ENCODE measurements at regions not wholly inside any gene's neighbourhood (a gene's known extent, or its start where the extent isn't known, plus 50 kb on each side); places are given as distances from the start of the nearest gene placed in this dataset.

DNA sequence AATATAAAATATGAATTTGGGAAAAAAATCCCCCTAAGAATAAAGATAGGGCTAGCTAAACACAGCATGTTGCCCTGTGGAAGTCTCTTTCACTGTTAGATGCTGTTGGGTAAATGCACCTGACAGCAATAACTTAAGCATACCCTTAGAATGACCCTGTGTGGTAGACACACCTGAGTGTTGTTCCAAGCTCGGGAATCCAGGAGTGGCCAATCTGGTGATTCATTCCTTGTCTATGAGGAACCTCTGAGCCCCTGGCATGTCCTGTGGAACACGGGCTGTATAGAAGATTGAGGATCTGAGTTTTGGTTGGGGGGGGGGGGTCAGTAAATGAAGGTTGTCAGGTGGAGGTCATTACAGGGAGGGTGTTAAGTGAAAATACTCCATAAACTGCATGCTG lies 730.0 kb upstream of the IGFBP3 start:
- Mint-ChIP-seq H3K4me1 (ENCODE audit: low read depth) (no peaks in the 10 kb centered on the region), H3K4me3 (no peak overlapping the region), H3K36me3 (ENCODE audit: low read depth) (no peaks in the 10 kb centered on the region), H3K27ac (no peak overlapping the region), H3K27me3 (ENCODE audit: low read depth) (peaks cover 2% of the 10 kb centered on the region), H3K9me3 (peaks cover 3% of the 10 kb centered on the region)
- no peak for DNase-seq
- intact Hi-C loops (cut with micrococcal nuclease): no loop called here
- CTCF ChIA-PET: no interaction called here

GRCh38 chr7:46649876-46650275 lies 728.8 kb upstream of the IGFBP3 start:
- Mint-ChIP-seq H3K4me1 (ENCODE audit: low read depth) (no peaks in the 10 kb centered on the region), H3K4me3 (no peak overlapping the region), H3K27ac (no peak overlapping the region), H3K9me3 (peaks cover 3% of the 10 kb centered on the region), H3K36me3 (ENCODE audit: low read depth) (no peaks in the 10 kb centered on the region), H3K27me3 (ENCODE audit: low read depth) (peaks cover 2% of the 10 kb centered on the region)
- DNase-seq: no peak
- intact Hi-C loops (cut with micrococcal nuclease): no loop called here
- CTCF ChIA-PET: no interaction called here

GRCh38 chr7:46637793-46638735 lies 717.0 kb upstream of the IGFBP3 start:
- no peaks in the 10 kb centered on the region for H3K27me3 Mint-ChIP-seq (ENCODE audit: low read depth)
- no peak overlapping the region for H3K27ac Mint-ChIP-seq
- no peak overlapping the region for H3K4me3 Mint-ChIP-seq
- intact Hi-C loops (cut with micrococcal nuclease): no loop called here
- peaks cover 2% of the 10 kb centered on the region for H3K9me3 Mint-ChIP-seq
- H3K4me1 Mint-ChIP-seq (ENCODE audit: low read depth): no peaks in the 10 kb centered on the region
- H3K36me3 Mint-ChIP-seq (ENCODE audit: low read depth): no peaks in the 10 kb centered on the region
- CTCF ChIA-PET: no interaction called here
- no peak for DNase-seq

DNA sequence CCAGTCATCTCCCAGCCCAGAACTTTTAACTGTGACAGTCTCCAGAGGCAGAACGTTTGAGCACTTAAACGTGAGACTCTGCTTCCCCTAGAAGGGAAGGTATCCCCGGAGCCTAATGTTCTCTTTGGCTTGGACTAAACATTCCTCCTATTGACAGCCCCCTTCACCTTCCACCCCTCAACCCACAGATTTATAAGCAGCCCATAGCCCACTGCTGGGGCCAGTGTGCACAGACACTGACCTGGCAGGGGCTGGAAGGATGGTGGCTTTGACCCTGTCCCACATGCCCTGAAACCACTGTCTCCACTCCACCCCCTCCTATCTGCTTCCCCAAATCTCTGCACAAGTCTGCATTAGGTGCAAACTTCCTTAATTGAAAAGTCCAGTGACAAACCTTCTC lies 715.0 kb upstream of the IGFBP3 start:
- Mint-ChIP-seq H3K4me1 (ENCODE audit: low read depth) (no peaks in the 10 kb centered on the region), H3K36me3 (ENCODE audit: low read depth) (no peaks in the 10 kb centered on the region), H3K27me3 (ENCODE audit: low read depth) (no peaks in the 10 kb centered on the region), H3K27ac (no peak overlapping the region), H3K4me3 (no peak overlapping the region), H3K9me3 (peaks cover 3% of the 10 kb centered on the region)
- intact Hi-C loops (cut with micrococcal nuclease): no loop called here
- CTCF ChIA-PET: no interaction called here
- no peak for DNase-seq

- Mint-ChIP-seq H3K27ac (no peak overlapping the region), H3K4me3 (no peak overlapping the region), H3K4me1 (ENCODE audit: low read depth) (no peaks in the 10 kb centered on the region), H3K36me3 (ENCODE audit: low read depth) (no peaks in the 10 kb centered on the region), H3K9me3 (peaks cover 3% of the 10 kb centered on the region), H3K27me3 (ENCODE audit: low read depth) (no peaks in the 10 kb centered on the region)
- no peak for DNase-seq
- intact Hi-C loops (cut with micrococcal nuclease): no loop called here
- CTCF ChIA-PET: no interaction called here
These were observed 712.7 kb upstream of the IGFBP3 start for GRCh38 chr7:46633630-46634240.

DNA sequence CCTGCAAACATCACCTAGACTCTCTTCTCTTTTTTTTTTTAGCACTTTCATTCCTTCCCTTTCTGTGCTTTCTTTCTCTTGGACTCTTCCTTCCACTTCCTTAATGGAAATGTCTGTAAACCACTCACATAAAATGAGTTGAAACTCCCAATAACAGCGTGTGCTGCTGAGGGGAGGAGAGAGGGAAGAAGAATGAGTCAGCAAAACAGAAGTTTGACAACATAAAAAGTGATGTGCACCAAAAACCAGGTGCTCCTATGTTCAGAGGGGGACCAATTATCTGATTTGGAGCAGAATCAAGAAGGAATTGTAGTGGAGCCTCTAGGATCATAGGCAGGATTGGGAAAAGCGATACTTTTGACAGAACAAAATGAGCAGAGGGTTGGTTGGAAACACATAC lies 712.1 kb upstream of the IGFBP3 start:
- Mint-ChIP-seq H3K27ac (no peak overlapping the region), H3K27me3 (ENCODE audit: low read depth) (no peaks in the 10 kb centered on the region), H3K9me3 (peaks cover 3% of the 10 kb centered on the region), H3K4me1 (ENCODE audit: low read depth) (no peaks in the 10 kb centered on the region), H3K36me3 (ENCODE audit: low read depth) (no peaks in the 10 kb centered on the region), H3K4me3 (no peak overlapping the region)
- DNase-seq: no peak
- CTCF ChIA-PET: no interaction called here
- intact Hi-C loops (cut with micrococcal nuclease): no loop called here

DNA sequence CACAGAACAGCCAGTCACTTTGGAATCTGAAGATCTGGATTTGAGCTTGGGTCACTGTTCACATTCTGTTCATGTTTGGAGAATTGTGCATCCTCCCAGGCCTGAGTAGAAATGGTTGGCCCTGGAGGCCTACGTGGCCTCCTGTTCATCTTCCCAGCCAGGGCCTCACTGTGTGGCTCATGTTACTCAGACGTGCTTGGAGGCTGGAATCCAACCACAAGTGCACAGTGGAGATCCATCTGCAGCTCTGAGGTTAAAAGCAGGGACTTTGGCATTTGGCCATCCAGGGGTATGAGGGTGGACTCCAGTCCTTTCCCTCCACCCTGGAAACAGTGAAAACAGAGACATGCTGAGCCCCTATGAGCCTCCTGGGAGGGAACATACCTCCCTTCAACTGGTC lies 709.0 kb upstream of the IGFBP3 start:
- Mint-ChIP-seq H3K27ac (no peak overlapping the region), H3K27me3 (ENCODE audit: low read depth) (no peaks in the 10 kb centered on the region), H3K9me3 (peaks cover 3% of the 10 kb centered on the region), H3K4me1 (ENCODE audit: low read depth) (no peaks in the 10 kb centered on the region), H3K36me3 (ENCODE audit: low read depth) (no peaks in the 10 kb centered on the region), H3K4me3 (no peak overlapping the region)
- no peak for DNase-seq
- CTCF ChIA-PET: no interaction called here
- intact Hi-C loops (cut with micrococcal nuclease): no loop called here

DNA sequence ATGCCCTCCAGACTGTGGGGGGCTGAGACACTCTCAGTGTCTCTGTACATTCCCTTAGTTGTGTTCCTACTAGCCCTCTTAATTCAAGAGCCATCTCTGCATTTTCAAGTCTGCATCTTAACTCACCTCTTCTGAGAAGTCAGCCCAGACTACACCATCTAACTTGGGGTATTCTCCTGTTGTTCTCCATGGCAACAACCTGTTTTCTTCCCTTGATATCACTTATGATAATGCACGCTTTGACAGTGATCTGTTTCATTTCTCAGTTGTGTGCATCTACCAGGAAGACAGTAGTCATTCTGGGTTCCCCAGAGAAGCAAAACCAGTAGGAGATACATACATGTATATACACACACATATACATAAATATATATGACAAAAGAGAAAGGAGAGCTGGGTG lies 707.3 kb upstream of the IGFBP3 start:
- DNase-seq: no peak
- H3K9me3 Mint-ChIP-seq: peaks cover 3% of the 10 kb centered on the region
- no peak overlapping the region for H3K4me3 Mint-ChIP-seq
- intact Hi-C loops (cut with micrococcal nuclease): no loop called here
- H3K36me3 Mint-ChIP-seq (ENCODE audit: low read depth): no peaks in the 10 kb centered on the region
- CTCF ChIA-PET: no interaction called here
- no peaks in the 10 kb centered on the region for H3K27me3 Mint-ChIP-seq (ENCODE audit: low read depth)
- H3K4me1 Mint-ChIP-seq (ENCODE audit: low read depth): no peaks in the 10 kb centered on the region
- no peak overlapping the region for H3K27ac Mint-ChIP-seq

DNA sequence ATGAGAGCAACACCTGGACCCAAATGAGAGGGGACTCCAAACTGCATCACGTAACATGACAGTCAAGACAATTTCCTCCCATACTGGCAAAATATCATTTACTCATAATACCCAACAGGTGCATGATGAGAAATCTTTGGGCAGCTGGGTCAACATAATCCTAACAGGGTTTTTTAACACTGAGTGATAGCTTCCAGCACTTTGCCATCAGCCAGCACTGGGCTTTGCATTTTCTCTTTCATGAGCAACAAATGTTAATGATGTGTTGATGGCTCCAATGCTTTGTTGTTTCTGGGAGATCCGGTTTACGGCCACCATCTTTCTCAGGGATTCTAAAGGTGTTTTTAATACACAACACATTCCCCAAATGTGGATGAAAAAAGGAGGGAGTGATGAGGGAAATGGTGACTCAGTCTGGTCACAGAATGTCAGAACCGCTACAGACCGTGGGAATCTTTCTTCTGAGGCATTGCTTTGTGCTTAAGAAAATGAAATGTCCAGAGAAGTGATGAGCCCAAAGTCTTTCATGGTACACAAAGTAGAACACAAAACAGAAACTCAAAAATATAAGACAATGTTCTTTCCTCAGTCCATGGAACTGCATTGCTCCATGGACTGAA lies 705.7 kb upstream of the IGFBP3 start:
- H3K36me3 Mint-ChIP-seq (ENCODE audit: low read depth): no peaks in the 10 kb centered on the region
- no peaks in the 10 kb centered on the region for H3K4me1 Mint-ChIP-seq (ENCODE audit: low read depth)
- no peak overlapping the region for H3K27ac Mint-ChIP-seq
- CTCF ChIA-PET: no interaction called here
- H3K9me3 Mint-ChIP-seq: no peaks in the 10 kb centered on the region
- DNase-seq: no peak
- H3K4me3 Mint-ChIP-seq: no peak overlapping the region
- H3K27me3 Mint-ChIP-seq (ENCODE audit: low read depth): no peaks in the 10 kb centered on the region
- intact Hi-C loops (cut with micrococcal nuclease): no loop called here

GRCh38 chr7:46626261-46626660 lies 705.2 kb upstream of the IGFBP3 start:
- H3K9me3 Mint-ChIP-seq: no peaks in the 10 kb centered on the region
- no peak overlapping the region for H3K4me3 Mint-ChIP-seq
- H3K4me1 Mint-ChIP-seq (ENCODE audit: low read depth): no peaks in the 10 kb centered on the region
- DNase-seq: no peak
- CTCF ChIA-PET: no interaction called here
- H3K27me3 Mint-ChIP-seq (ENCODE audit: low read depth): no peaks in the 10 kb centered on the region
- intact Hi-C loops (cut with micrococcal nuclease): no loop called here
- no peaks in the 10 kb centered on the region for H3K36me3 Mint-ChIP-seq (ENCODE audit: low read depth)
- no peak overlapping the region for H3K27ac Mint-ChIP-seq

DNA sequence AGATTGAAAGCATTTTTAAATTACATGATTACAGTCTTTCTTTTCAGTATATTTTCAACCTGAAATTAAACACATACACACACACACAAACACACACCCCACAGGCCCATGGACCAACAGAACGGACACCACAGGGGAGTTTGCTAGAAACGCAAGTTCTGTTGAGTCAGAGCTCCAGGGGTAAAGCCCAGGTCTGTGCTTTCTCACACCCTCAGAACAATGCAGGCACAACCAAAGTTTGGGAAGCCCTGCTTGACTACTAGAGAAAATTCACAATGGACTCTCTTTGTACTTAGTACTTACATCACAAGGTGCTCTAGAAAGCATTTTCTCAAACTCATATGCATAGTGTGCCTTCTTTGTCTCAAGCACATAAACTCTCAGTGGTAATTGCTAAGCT lies 704.0 kb upstream of the IGFBP3 start:
- Mint-ChIP-seq H3K9me3 (no peaks in the 10 kb centered on the region), H3K4me3 (no peak overlapping the region), H3K4me1 (ENCODE audit: low read depth) (no peaks in the 10 kb centered on the region), H3K36me3 (ENCODE audit: low read depth) (no peaks in the 10 kb centered on the region), H3K27ac (no peak overlapping the region), H3K27me3 (ENCODE audit: low read depth) (no peaks in the 10 kb centered on the region)
- CTCF ChIA-PET: no interaction called here
- intact Hi-C loops (cut with micrococcal nuclease): no loop called here
- DNase-seq: no peak

GRCh38 chr7:46622251-46622650 lies 701.2 kb upstream of the IGFBP3 start:
- H3K36me3 Mint-ChIP-seq (ENCODE audit: low read depth): no peaks in the 10 kb centered on the region
- no peak for DNase-seq
- CTCF ChIA-PET: no interaction called here
- no peaks in the 10 kb centered on the region for H3K4me1 Mint-ChIP-seq (ENCODE audit: low read depth)
- intact Hi-C loops (cut with micrococcal nuclease): no loop called here
- no peak overlapping the region for H3K4me3 Mint-ChIP-seq
- no peaks in the 10 kb centered on the region for H3K9me3 Mint-ChIP-seq
- H3K27me3 Mint-ChIP-seq (ENCODE audit: low read depth): no peaks in the 10 kb centered on the region
- no peak overlapping the region for H3K27ac Mint-ChIP-seq

GRCh38 chr7:46619723-46620310 lies 698.7 kb upstream of the IGFBP3 start:
- CTCF ChIA-PET: no interaction called here
- H3K4me1 Mint-ChIP-seq (ENCODE audit: low read depth): no peaks in the 10 kb centered on the region

More at GRCh38 chr7:46619723-46620310, 698.7 kb upstream of the IGFBP3 start:
- H3K36me3 Mint-ChIP-seq (ENCODE audit: low read depth): no peaks in the 10 kb centered on the region
- intact Hi-C loops (cut with micrococcal nuclease): no loop called here
- H3K9me3 Mint-ChIP-seq: no peaks in the 10 kb centered on the region
- no peak for DNase-seq
- H3K27me3 Mint-ChIP-seq (ENCODE audit: low read depth): no peaks in the 10 kb centered on the region
- no peak overlapping the region for H3K27ac Mint-ChIP-seq
- no peak overlapping the region for H3K4me3 Mint-ChIP-seq

Data from activated naive CD4-positive, alpha-beta T cell treated with anti-CD3 and anti-CD28 coated beads for 36 hours (primary cell).